ENCODE measurements at regions not wholly inside any gene's neighbourhood (a gene's known extent, or its start where the extent isn't known, plus 50 kb on each side); places are given as distances from the start of the nearest gene placed in this dataset.
A peak's percentile ranks its signal among the peaks of the same experiment; 100 is the strongest.

- Histone ChIP-seq H2BK5ac (ENCODE audit: insufficient read length, low read length) (no peak overlapping the region), H3K18ac (ENCODE audit: insufficient read length, low read depth, low read length) (no peak overlapping the region), H4K5ac (ENCODE audit: insufficient read length, low read depth, low read length) (no peak overlapping the region), H2BK20ac (ENCODE audit: low read depth, low read length, poor library complexity, severe bottlenecking) (no peak overlapping the region), H4K91ac (ENCODE audit: insufficient read length, low read depth, low read length) (no peak overlapping the region), H3K23me2 (ENCODE audit: insufficient read length, low read depth, low read length, poor library complexity, severe bottlenecking) (no peaks in the 10 kb centered on the region), H3K23ac (ENCODE audit: insufficient read length, low read depth, low read length) (no peak overlapping the region), H3K79me1 (ENCODE audit: insufficient read depth, low read depth, low read length, poor library complexity, severe bottlenecking) (no peaks in the 10 kb centered on the region), H3K79me2 (ENCODE audit: insufficient read depth, low read length) (no peaks in the 10 kb centered on the region), H3K56ac (ENCODE audit: insufficient read length, low read depth, low read length) (no peak overlapping the region), H3K4me1 (ENCODE audit: insufficient read depth, low read length) (no peaks in the 10 kb centered on the region), H3K9ac (ENCODE audit: extremely low read depth, insufficient read length, low read length) (no peak overlapping the region), H3K4ac (ENCODE audit: low read depth, low read length) (no peak overlapping the region), H4K8ac (replicated peaks; ENCODE audit: insufficient read length, low read depth, low read length) (no peak overlapping the region), H3K9me3 (ENCODE audit: control insufficient read depth, low read depth, low read length) (no peaks in the 10 kb centered on the region), H3K4me2 (ENCODE audit: insufficient read depth, insufficient read length, low read length) (no peak overlapping the region), H3K27me3 (ENCODE audit: insufficient read depth, low read length) (no peaks in the 10 kb centered on the region), H4K20me1 (ENCODE audit: control insufficient read depth, insufficient read depth, insufficient read length) (no peaks in the 10 kb centered on the region), H2BK12ac (ENCODE audit: insufficient read length, low read depth, low read length) (no peak overlapping the region), H2AFZ (ENCODE audit: low read length) (no peak overlapping the region), H3T11ph (ENCODE audit: low read length) (no peak overlapping the region), H2BK120ac (ENCODE audit: low read depth, low read length, poor library complexity, severe bottlenecking) (no peak overlapping the region), H3K27ac (ENCODE audit: insufficient read length, low read depth, low read length) (no peak overlapping the region), H2BK15ac (ENCODE audit: low read depth, low read length) (no peak overlapping the region), H3K14ac (ENCODE audit: insufficient read depth, low read length) (no peak overlapping the region), H2AK5ac (ENCODE audit: insufficient read length, low read length) (no peak overlapping the region)
- H3K9me3 Mint-ChIP-seq, result peaks cover 7 to 9% of the 10 kb centered on the region in 2 experiments
- H3K4me1 Mint-ChIP-seq, result no peaks in the 10 kb centered on the region
- no CpG with 5 or more reads among the region's 1 CpG for WGBS (ENCODE audit: extremely low coverage, insufficient read length, low lambda C conversion rate)
- H3K27me3 Mint-ChIP-seq (ENCODE audit: low read depth), result no peaks in the 10 kb centered on the region
- peak overlapping the region in 2 of 3 experiments; percentile 73 to 76; a peak in 2 of 7 replicates for H3K27ac Mint-ChIP-seq
- H3K4me3 Mint-ChIP-seq, result no peak overlapping the region
- no peak for DNase-seq
- H3K36me3 Mint-ChIP-seq (ENCODE audit: insufficient read depth in 1 of 3, low read depth in 3 of 3), result no peaks in the 10 kb centered on the region
- TF ChIP-seq, protein P1, sequence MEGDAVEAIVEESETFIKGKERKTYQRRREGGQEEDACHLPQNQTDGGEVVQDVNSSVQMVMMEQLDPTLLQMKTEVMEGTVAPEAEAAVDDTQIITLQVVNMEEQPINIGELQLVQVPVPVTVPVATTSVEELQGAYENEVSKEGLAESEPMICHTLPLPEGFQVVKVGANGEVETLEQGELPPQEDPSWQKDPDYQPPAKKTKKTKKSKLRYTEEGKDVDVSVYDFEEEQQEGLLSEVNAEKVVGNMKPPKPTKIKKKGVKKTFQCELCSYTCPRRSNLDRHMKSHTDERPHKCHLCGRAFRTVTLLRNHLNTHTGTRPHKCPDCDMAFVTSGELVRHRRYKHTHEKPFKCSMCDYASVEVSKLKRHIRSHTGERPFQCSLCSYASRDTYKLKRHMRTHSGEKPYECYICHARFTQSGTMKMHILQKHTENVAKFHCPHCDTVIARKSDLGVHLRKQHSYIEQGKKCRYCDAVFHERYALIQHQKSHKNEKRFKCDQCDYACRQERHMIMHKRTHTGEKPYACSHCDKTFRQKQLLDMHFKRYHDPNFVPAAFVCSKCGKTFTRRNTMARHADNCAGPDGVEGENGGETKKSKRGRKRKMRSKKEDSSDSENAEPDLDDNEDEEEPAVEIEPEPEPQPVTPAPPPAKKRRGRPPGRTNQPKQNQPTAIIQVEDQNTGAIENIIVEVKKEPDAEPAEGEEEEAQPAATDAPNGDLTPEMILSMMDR (conservative IDR thresholded peaks at IDR 0.05), result no peak
These were observed 247.8 kb downstream of the SH2D1A start for GRCh38 chrX:124594017-124594651.
